ENCODE measurements at regions not wholly inside any gene's neighbourhood (a gene's known extent, or its start where the extent isn't known, plus 50 kb on each side); places are given as distances from the start of the nearest gene placed in this dataset.

DNA sequence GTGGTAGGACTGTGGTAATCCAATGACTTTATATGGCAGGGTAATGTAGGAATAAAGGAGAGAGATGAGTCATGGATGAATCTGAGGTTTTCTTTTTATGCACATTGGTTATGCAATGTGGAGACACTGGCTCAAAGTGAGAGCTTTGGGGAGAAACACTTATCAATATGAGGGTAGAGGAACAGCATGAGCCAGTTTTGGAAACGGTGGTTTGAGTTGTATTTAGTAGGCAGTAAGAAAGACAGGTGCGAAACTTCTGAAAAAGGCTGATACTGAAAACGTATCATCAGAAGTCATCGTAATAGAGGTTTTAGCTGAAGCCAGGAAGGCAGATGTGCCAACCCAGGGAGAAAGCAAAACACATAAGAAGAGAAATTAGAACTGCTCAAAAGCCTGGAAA is 854.8 kb upstream of the SEL1L start:
- Histone ChIP-seq H3K4me3 (no peak overlapping the region), H3K27me3 (no peaks in the 10 kb centered on the region), H3K27ac (no peak overlapping the region), H3K9me3 (no peaks in the 10 kb centered on the region), H3K36me3 (no peaks in the 10 kb centered on the region), H3K4me1 (no peaks in the 10 kb centered on the region)
- no peak for TF ChIP-seq POLR2A (IDR thresholded peaks at IDR 0.05)
- TF ChIP-seq, protein P1, sequence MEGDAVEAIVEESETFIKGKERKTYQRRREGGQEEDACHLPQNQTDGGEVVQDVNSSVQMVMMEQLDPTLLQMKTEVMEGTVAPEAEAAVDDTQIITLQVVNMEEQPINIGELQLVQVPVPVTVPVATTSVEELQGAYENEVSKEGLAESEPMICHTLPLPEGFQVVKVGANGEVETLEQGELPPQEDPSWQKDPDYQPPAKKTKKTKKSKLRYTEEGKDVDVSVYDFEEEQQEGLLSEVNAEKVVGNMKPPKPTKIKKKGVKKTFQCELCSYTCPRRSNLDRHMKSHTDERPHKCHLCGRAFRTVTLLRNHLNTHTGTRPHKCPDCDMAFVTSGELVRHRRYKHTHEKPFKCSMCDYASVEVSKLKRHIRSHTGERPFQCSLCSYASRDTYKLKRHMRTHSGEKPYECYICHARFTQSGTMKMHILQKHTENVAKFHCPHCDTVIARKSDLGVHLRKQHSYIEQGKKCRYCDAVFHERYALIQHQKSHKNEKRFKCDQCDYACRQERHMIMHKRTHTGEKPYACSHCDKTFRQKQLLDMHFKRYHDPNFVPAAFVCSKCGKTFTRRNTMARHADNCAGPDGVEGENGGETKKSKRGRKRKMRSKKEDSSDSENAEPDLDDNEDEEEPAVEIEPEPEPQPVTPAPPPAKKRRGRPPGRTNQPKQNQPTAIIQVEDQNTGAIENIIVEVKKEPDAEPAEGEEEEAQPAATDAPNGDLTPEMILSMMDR (IDR thresholded peaks at IDR 0.05), result no peak
- no peak for ATAC-seq
- intact Hi-C loops (cut with DNase I), result no loop called here
- WGBS (ENCODE audit: insufficient coverage, low coverage, low lambda C conversion rate, missing lambda C conversion rate), result 55% methylated on average over 4 of the region's 4 CpGs
- DNase-seq, result no peak

DNA sequence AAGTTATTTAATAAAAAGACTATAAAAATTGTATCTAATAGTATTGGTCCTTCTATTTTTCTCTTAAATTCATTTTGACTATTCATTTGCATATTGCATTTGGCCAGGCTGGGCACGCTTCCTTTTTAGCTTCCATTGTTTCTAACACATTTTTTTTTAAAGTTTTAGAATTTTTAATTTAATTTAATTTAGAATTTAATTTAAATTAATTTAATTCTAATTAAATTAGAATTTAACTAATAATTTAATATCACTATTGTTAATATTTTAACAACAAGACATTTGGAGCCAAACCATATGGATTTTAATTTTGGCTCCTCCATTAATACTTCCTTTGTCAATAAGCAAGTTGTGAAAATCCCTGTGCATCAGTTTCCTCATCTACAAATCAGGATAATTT is 856.9 kb upstream of the SEL1L start:
- intact Hi-C loops (cut with DNase I), result no loop called here
- TF ChIP-seq, protein P1 (IDR thresholded peaks at IDR 0.05), result no peak
- TF ChIP-seq POLR2A (IDR thresholded peaks at IDR 0.05), result no peak
- Histone ChIP-seq H3K36me3 (no peaks in the 10 kb centered on the region), H3K4me3 (no peak overlapping the region), H3K27me3 (no peaks in the 10 kb centered on the region), H3K4me1 (no peaks in the 10 kb centered on the region), H3K27ac (no peak overlapping the region), H3K9me3 (no peaks in the 10 kb centered on the region)
- no peak for DNase-seq
- 50% methylated on average over 1 of the region's 1 CpG for WGBS (ENCODE audit: insufficient coverage, low coverage, low lambda C conversion rate, missing lambda C conversion rate)
- no peak for ATAC-seq

DNA sequence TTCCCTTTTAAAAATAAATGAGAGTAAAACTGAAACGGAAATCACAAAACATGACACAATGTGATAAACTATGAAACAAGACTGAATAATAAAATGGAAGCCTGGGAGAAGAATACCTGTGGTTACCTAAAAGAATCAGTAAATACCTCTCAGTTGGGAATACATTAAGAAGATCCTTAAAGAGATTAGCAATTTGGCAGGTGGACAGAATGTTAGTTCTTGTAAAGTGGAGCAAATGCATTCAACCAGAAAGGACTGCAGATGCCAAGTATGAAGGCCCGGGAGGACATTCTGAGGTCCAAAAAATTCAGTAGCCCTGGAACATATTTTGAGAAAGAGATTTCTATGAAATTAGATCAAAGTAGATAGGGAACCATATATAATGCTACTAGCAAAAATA is 861.3 kb upstream of the SEL1L start:
- Histone ChIP-seq H3K27me3 (no peaks in the 10 kb centered on the region), H3K27ac (no peak overlapping the region), H3K36me3 (no peaks in the 10 kb centered on the region), H3K4me1 (no peaks in the 10 kb centered on the region), H3K9me3 (no peaks in the 10 kb centered on the region), H3K4me3 (no peak overlapping the region)
- DNase-seq (no peak), ATAC-seq (no peak)
- intact Hi-C loops (cut with DNase I), result no loop called here
- TF ChIP-seq POLR2A (IDR thresholded peaks at IDR 0.05), result no peak
- TF ChIP-seq, protein P1 (IDR thresholded peaks at IDR 0.05), result no peak
- WGBS (ENCODE audit: insufficient coverage, low coverage, low lambda C conversion rate, missing lambda C conversion rate), result 44% methylated on average over 2 of the region's 2 CpGs

DNA sequence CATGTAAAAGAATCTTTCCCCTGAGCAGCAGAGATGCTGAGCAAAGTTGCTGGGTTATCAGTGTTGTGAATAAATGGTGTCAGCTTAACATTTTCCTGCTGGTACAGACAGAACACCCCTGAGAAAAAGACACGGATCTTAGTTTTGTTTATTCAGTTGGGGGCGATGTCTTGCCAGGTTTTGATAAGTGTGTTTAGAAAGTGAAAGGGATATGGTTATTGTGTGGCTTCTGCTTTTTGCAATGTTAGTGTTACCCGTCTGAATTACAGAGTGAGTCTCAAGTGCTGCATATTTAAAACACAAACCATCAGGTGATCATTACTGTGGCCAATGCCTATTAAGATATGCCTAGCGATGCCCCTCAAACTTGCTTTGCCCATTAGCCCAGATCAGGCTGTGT is 864.6 kb upstream of the SEL1L start:
- no peaks in the 10 kb centered on the region for H3K4me1 ChIP-seq
- TF ChIP-seq, protein P1 (IDR thresholded peaks at IDR 0.05), result no peak
- no peak for TF ChIP-seq POLR2A (IDR thresholded peaks at IDR 0.05)
- no peak for ATAC-seq
- no peaks in the 10 kb centered on the region for H3K9me3 ChIP-seq
- intact Hi-C loops (cut with DNase I), result no loop called here
- H3K36me3 ChIP-seq, result no peaks in the 10 kb centered on the region
- H3K27me3 ChIP-seq, result no peaks in the 10 kb centered on the region
- no peak overlapping the region for H3K27ac ChIP-seq
- no peak overlapping the region for H3K4me3 ChIP-seq
- 19% methylated on average over 4 of the region's 4 CpGs for WGBS (ENCODE audit: insufficient coverage, low coverage, low lambda C conversion rate, missing lambda C conversion rate)
- DNase-seq, result no peak

DNA sequence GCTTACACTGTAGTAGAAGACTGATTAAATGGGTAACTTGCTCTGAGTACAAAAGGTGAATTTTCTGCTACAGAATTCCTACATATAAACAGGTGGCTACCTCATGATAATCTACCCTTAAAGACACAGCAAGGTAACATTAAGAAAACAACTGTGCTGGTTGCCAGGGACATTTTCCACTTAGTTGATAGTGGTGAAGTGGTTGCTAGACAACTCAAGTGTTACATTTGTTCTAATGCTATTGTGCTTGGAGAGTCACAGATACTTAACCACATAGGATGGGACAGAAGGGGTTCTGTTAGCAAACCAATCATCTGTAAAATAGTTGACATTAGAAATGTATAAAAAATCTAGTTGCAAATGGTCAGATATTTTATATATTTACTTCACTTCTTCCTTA is 870.3 kb upstream of the SEL1L start:
- Histone ChIP-seq H3K36me3 (no peaks in the 10 kb centered on the region), H3K4me1 (no peaks in the 10 kb centered on the region), H3K4me3 (no peak overlapping the region), H3K27ac (no peak overlapping the region), H3K27me3 (no peaks in the 10 kb centered on the region), H3K9me3 (no peaks in the 10 kb centered on the region)
- ATAC-seq, result no peak
- TF ChIP-seq, protein P1 (IDR thresholded peaks at IDR 0.05), result no peak
- no peak for TF ChIP-seq POLR2A (IDR thresholded peaks at IDR 0.05)
- intact Hi-C loops (cut with DNase I), result no loop called here
- DNase-seq, result no peak
